Smooth muscle cell (in vitro differentiated cells): ENCODE measurements at regions not wholly inside any gene's neighbourhood (a gene's known extent, or its start where the extent isn't known, plus 50 kb on each side); places are given as distances from the start of the nearest gene placed in this dataset.

Experiments
- DNase-seq: peaks from one replicate; lab custom pipeline; 2025; ENCODE audit not compliant: unreplicated experiment; lab: John Stamatoyannopoulos, UW
- H2AFZ ChIP-seq: fragments of 200-600 bp; sonication (generic); 2 replicates; pipeline ENCODE4 v1.6.0; 2016; ENCODE audit warnings: antibody characterized with exemption, low read depth, mild to moderate bottlenecking
- H3F3A ChIP-seq: fragments of 200-600 bp; sonication (generic); 2 replicates; pipeline ENCODE4 v1.6.0; 2017; ENCODE audit warnings: antibody characterized with exemption, low read depth
- H3K27ac ChIP-seq: fragments of 200-600 bp; sonication (generic); 2 replicates; pipeline ENCODE4 v1.5.1; 2016; ENCODE audit warnings: low read depth, mild to moderate bottlenecking
- H3K27me3 ChIP-seq: fragments of 200-600 bp; sonication (generic); 2 replicates; pipeline ENCODE4 v1.6.1; 2016; ENCODE audit warnings: low read depth, mild to moderate bottlenecking
- H3K36me3 ChIP-seq: fragments of 200-600 bp; sonication (generic); 2 replicates; pipeline ENCODE4 v1.5.1; 2016; ENCODE audit warnings: low read depth
- H3K4me1 ChIP-seq: fragments of 200-600 bp; sonication (generic); 2 replicates; pipeline ENCODE4 v1.5.1; 2016; ENCODE audit warnings: low read depth
- H3K4me2 ChIP-seq: fragments of 200-600 bp; sonication (generic); 2 replicates; pipeline ENCODE4 v1.6.0; 2016; ENCODE audit warnings: mild to moderate bottlenecking
- H3K4me3 ChIP-seq: fragments of 200-600 bp; sonication (generic); 2 replicates; pipeline ENCODE4 v1.5.1; 2016; ENCODE audit warnings: mild to moderate bottlenecking
- H3K79me2 ChIP-seq: fragments of 200-600 bp; sonication (generic); 2 replicates; pipeline ENCODE4 v1.6.0; 2016; ENCODE audit warnings: low read depth, mild to moderate bottlenecking
- H3K9ac ChIP-seq: fragments of 200-600 bp; sonication (generic); 2 replicates; pipeline ENCODE4 v1.6.0; 2016; ENCODE audit warnings: low read depth
- H3K9me3 ChIP-seq: fragments of 200-600 bp; sonication (generic); replicated peaks from 2 replicates; pipeline ENCODE4 v1.5.1; 2016; ENCODE audit warnings: low read depth
- H4K20me1 ChIP-seq: fragments of 200-600 bp; sonication (generic); 2 replicates; pipeline ENCODE4 v1.6.0; 2016; ENCODE audit warnings: low read depth
- WGBS: methylation state at CpG from one replicate; pipeline ENCODE4 v1.1.7; 2016; ENCODE audit warnings: low lambda C conversion rate; 5-methylcytosine and 5-hydroxymethylcytosine counted together
- TF ChIP-seq, protein P1 (sequence below): fragments of 200-600 bp; sonication (generic); IDR thresholded peaks from 2 replicates; pipeline ENCODE4 v1.5.1; 2017; ENCODE audit warnings: borderline replicate concordance, mild to moderate bottlenecking, antibody characterized with exemption; ENCODE audit not compliant: insufficient read depth, poor library complexity, severe bottlenecking

DNA sequence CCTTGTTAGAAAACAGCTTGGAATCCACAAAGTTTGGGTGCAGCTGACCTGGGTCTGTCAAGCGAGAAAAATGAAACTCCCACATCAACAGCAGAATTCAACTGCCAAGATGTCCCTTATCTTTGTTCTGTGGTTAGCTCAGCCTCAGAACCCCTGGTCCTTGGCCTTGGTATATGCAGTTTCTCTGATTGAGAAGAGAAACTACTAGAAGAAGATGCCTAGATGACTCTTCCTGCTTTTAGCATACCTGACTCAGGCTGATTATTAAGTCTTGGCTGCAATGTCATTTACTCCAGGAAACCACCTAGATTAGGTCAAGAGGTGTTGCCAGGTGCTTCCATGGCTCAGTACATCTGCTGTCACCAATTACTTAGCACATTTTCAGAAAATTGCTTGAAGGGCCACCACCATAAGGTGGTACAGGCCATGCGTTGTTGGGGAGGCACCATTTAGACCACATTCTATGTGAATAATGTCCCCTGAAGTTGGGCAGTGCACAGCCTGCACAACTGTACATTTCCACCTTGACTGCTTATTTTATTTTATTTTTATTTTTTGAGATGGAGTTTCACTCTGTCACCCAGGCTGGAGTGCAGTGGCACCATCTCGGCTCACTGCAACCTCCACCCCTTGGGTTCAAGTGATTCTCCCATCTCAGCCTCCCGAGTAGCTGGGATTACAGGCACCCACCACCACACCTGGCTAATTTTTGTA, 59.4 kb upstream of the ZNF438 start:
- H3K27ac ChIP-seq: no peak overlapping the region
- TF ChIP-seq, protein P1, sequence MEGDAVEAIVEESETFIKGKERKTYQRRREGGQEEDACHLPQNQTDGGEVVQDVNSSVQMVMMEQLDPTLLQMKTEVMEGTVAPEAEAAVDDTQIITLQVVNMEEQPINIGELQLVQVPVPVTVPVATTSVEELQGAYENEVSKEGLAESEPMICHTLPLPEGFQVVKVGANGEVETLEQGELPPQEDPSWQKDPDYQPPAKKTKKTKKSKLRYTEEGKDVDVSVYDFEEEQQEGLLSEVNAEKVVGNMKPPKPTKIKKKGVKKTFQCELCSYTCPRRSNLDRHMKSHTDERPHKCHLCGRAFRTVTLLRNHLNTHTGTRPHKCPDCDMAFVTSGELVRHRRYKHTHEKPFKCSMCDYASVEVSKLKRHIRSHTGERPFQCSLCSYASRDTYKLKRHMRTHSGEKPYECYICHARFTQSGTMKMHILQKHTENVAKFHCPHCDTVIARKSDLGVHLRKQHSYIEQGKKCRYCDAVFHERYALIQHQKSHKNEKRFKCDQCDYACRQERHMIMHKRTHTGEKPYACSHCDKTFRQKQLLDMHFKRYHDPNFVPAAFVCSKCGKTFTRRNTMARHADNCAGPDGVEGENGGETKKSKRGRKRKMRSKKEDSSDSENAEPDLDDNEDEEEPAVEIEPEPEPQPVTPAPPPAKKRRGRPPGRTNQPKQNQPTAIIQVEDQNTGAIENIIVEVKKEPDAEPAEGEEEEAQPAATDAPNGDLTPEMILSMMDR: no peak
- no peak overlapping the region for H3K9ac ChIP-seq
- peaks cover 12% of the 10 kb centered on the region for H3K4me1 ChIP-seq
- no peaks in the 10 kb centered on the region for H3K36me3 ChIP-seq
- H3K4me2 ChIP-seq: no peak overlapping the region
- 91% methylated on average over 4 of the region's 4 CpGs for WGBS
- no peaks in the 10 kb centered on the region for H3F3A ChIP-seq
- no peak overlapping the region for H2AFZ ChIP-seq
- no peaks in the 10 kb centered on the region for H3K27me3 ChIP-seq
- H3K4me3 ChIP-seq: no peak overlapping the region
- no peaks in the 10 kb centered on the region for H4K20me1 ChIP-seq
- no peak for DNase-seq
- H3K9me3 ChIP-seq: no peaks in the 10 kb centered on the region
- no peaks in the 10 kb centered on the region for H3K79me2 ChIP-seq

DNA sequence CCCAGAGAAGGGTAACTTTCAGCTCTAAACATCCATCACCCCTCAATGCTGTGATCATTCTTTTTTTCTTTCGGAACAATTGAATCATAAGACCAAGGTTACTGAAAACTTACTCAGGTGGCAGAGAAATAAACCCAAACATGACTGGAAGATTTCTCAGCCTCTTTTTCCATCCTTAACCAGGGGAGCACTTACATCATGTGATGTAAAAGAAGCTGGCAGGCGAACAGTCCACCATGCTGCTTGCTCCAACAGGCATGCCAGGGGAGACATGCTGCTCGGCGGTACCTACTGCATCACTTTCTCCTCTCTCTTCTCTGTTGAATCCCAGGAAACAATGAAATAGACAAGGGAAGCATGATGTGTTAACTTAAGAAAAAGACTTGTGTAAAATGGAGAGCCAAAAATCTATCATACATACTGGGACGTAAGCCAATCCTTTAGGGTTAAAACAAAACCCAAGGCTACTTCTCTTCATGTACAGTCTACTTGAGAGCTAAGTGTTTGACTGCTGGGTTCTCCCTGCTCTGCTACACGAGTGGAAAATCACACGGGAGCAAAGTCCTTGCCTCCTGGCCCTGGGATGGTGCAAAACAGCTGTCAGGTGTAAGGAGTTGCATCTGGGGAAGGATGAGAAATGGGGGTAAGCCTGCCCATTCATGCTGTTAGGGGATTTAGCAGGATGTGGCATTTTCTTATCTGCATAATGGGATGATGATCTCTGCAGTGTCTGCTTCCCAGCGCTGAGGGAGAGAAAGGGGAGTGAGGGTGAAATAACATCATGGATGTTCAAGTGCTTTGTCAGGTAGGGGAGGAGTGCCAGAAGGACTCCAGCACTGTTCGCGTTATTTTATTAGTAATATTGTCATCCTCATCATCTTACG, 64.3 kb upstream of the ZNF438 start:
- H4K20me1 ChIP-seq: no peaks in the 10 kb centered on the region
- H3K9me3 ChIP-seq: no peaks in the 10 kb centered on the region
- DNase-seq: no peak
- H3K79me2 ChIP-seq: no peaks in the 10 kb centered on the region
- TF ChIP-seq, protein P1: no peak
- no peak overlapping the region for H3K4me3 ChIP-seq
- no peaks in the 10 kb centered on the region for H3F3A ChIP-seq
- no peak overlapping the region for H3K9ac ChIP-seq
- no peaks in the 10 kb centered on the region for H3K36me3 ChIP-seq
- peaks cover 24% of the 10 kb centered on the region for H3K4me1 ChIP-seq
- no peak overlapping the region for H3K4me2 ChIP-seq
- WGBS: 84% methylated on average over 11 of the region's 11 CpGs
- no peak overlapping the region for H3K27ac ChIP-seq
- H3K27me3 ChIP-seq: no peaks in the 10 kb centered on the region
- no peak overlapping the region for H2AFZ ChIP-seq

DNA sequence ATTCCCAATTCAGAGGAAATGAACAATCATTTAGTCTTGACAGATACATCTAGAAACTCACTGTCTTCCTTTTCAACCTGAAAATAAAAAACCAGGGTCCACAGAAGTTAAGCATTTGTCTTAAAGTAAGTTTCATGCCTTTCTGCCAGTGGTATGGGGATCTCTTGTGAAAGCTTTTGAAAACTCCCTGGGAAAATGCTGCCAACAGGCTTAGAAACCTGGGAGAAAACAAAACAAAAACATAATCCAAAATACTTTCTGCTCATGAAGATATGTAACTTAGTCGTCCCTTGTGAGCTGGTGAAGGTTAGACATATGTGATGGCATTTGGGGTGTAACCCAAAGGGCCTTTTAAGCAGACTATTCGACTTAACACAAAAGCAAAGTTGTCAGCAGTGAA, 66.4 kb upstream of the ZNF438 start:
- TF ChIP-seq, protein P1: no peak
- no peak overlapping the region for H3K4me2 ChIP-seq
- no peaks in the 10 kb centered on the region for H3K36me3 ChIP-seq
- no peaks in the 10 kb centered on the region for H3K27me3 ChIP-seq
- H3K4me1 ChIP-seq: peaks cover 24% of the 10 kb centered on the region
- no peak overlapping the region for H3K4me3 ChIP-seq
- H4K20me1 ChIP-seq: no peaks in the 10 kb centered on the region
- H3K79me2 ChIP-seq: no peaks in the 10 kb centered on the region
- H3K27ac ChIP-seq: no peak overlapping the region
- DNase-seq: no peak
- no peak overlapping the region for H3K9ac ChIP-seq
- H3F3A ChIP-seq: no peaks in the 10 kb centered on the region
- 79% methylated on average over 2 of the region's 2 CpGs for WGBS
- no peak overlapping the region for H2AFZ ChIP-seq
- no peaks in the 10 kb centered on the region for H3K9me3 ChIP-seq
